Duodenal mucosa (tissue), 2 donors: ENCODE measurements at regions not wholly inside any gene's neighbourhood (a gene's known extent, or its start where the extent isn't known, plus 50 kb on each side); places are given as distances from the start of the nearest gene placed in this dataset.

Experiments used
- H3K27ac ChIP-seq: one replicate; pipeline ENCODE4 v1.7.0; 2013; ENCODE audit warnings: low read depth, low read length
- H3K27me3 ChIP-seq, 2 donors: one replicate each; pipeline ENCODE4 v1.7.0; 2013; ENCODE audit warnings: low read length in 2 of 2, control low read depth in 1 of 2; ENCODE audit not compliant: insufficient read depth in 2 of 2, control insufficient read depth in 1 of 2
- H3K36me3 ChIP-seq, 2 donors: one replicate each; pipeline ENCODE4 v1.7.0; 2013; ENCODE audit warnings: low read length in 2 of 2, control low read depth in 1 of 2; ENCODE audit not compliant: insufficient read depth in 2 of 2, control insufficient read depth in 1 of 2
- H3K4me1 ChIP-seq, 2 donors: one replicate each; pipeline ENCODE4 v1.7.0; 2013; ENCODE audit warnings: low read length in 2 of 2, control low read depth in 1 of 2; ENCODE audit not compliant: insufficient read depth in 2 of 2, control insufficient read depth in 1 of 2
- H3K4me3 ChIP-seq, 2 donors: one replicate each; pipeline ENCODE4 v1.7.0; 2013; ENCODE audit warnings: low read length in 2 of 2, low read depth in 1 of 2
- H3K9ac ChIP-seq, 2 donors: one replicate each; pipeline ENCODE4 v1.7.0; 2013; ENCODE audit warnings: low read length in 2 of 2, low read depth in 1 of 2
- H3K9me3 ChIP-seq, 2 donors: one replicate each; pipeline ENCODE4 v1.7.0; 2013; ENCODE audit warnings: low read length in 2 of 2, control low read depth in 1 of 2; ENCODE audit not compliant: control insufficient read depth in 1 of 2

GRCh38 chr10:89879121-89879520 lies 177.7 kb downstream of the KIF20B start:
- H3K36me3 ChIP-seq: no peaks in the 10 kb centered on the region
- no peaks in the 10 kb centered on the region for H3K4me1 ChIP-seq
- H3K9ac ChIP-seq: no peak overlapping the region
- no peaks in the 10 kb centered on the region for H3K27me3 ChIP-seq
- H3K27ac ChIP-seq: no peak overlapping the region
- H3K9me3 ChIP-seq: no peaks in the 10 kb centered on the region
- no peak overlapping the region for H3K4me3 ChIP-seq

GRCh38 chr10:89887406-89887805 lies 186.0 kb downstream of the KIF20B start:
- peak overlapping the region; percentile 7 for H3K27ac ChIP-seq
- H3K9ac ChIP-seq: no peak overlapping the region
- H3K4me1 ChIP-seq: no peaks in the 10 kb centered on the region
- no peaks in the 10 kb centered on the region for H3K36me3 ChIP-seq
- H3K9me3 ChIP-seq: no peaks in the 10 kb centered on the region
- H3K27me3 ChIP-seq: no peaks in the 10 kb centered on the region
- no peak overlapping the region for H3K4me3 ChIP-seq

GRCh38 chr10:89887830-89888229 lies 186.4 kb downstream of the KIF20B start:
- Histone ChIP-seq H3K27ac (peak overlapping the region; percentile 7), H3K4me1 (no peaks in the 10 kb centered on the region), H3K9ac (no peak overlapping the region), H3K36me3 (no peaks in the 10 kb centered on the region), H3K9me3 (no peaks in the 10 kb centered on the region), H3K27me3 (no peaks in the 10 kb centered on the region), H3K4me3 (no peak overlapping the region)

GRCh38 chr10:89888321-89889070 lies 187.1 kb downstream of the KIF20B start:
- H3K4me3 ChIP-seq: no peak overlapping the region
- no peak overlapping the region for H3K27ac ChIP-seq
- H3K36me3 ChIP-seq: no peaks in the 10 kb centered on the region
- no peak overlapping the region for H3K9ac ChIP-seq
- no peaks in the 10 kb centered on the region for H3K9me3 ChIP-seq
- H3K4me1 ChIP-seq: no peaks in the 10 kb centered on the region
- H3K27me3 ChIP-seq: no peaks in the 10 kb centered on the region

- no peak overlapping the region for H3K9ac ChIP-seq
- no peak overlapping the region for H3K4me3 ChIP-seq
- no peaks in the 10 kb centered on the region for H3K36me3 ChIP-seq
- no peaks in the 10 kb centered on the region for H3K9me3 ChIP-seq
- no peaks in the 10 kb centered on the region for H3K4me1 ChIP-seq
- no peaks in the 10 kb centered on the region for H3K27me3 ChIP-seq
- H3K27ac ChIP-seq: no peak overlapping the region
These were observed 188.2 kb downstream of the KIF20B start for GRCh38 chr10:89889606-89890005.

GRCh38 chr10:89891006-89891535 lies 189.7 kb downstream of the KIF20B start:
- Histone ChIP-seq H3K9me3 (no peaks in the 10 kb centered on the region), H3K36me3 (no peaks in the 10 kb centered on the region), H3K4me3 (no peak overlapping the region), H3K27me3 (no peaks in the 10 kb centered on the region), H3K27ac (no peak overlapping the region), H3K9ac (no peak overlapping the region), H3K4me1 (no peaks in the 10 kb centered on the region)

GRCh38 chr10:89894051-89894450 lies 192.7 kb downstream of the KIF20B start:
- H3K4me1 ChIP-seq: no peaks in the 10 kb centered on the region
- no peaks in the 10 kb centered on the region for H3K9me3 ChIP-seq

GRCh38 chr10:89900554-89900953 lies 199.2 kb downstream of the KIF20B start:
- Histone ChIP-seq H3K4me3 (no peak overlapping the region), H3K27ac (no peak overlapping the region), H3K36me3 (no peaks in the 10 kb centered on the region), H3K9me3 (no peaks in the 10 kb centered on the region), H3K9ac (no peak overlapping the region), H3K4me1 (no peaks in the 10 kb centered on the region), H3K27me3 (no peaks in the 10 kb centered on the region)

More at GRCh38 chr10:89894051-89894450, 192.7 kb downstream of the KIF20B start:
- Histone ChIP-seq H3K36me3 (no peaks in the 10 kb centered on the region), H3K27ac (no peak overlapping the region), H3K4me3 (no peak overlapping the region), H3K27me3 (no peaks in the 10 kb centered on the region), H3K9ac (no peak overlapping the region)

- Histone ChIP-seq H3K9me3 (no peaks in the 10 kb centered on the region), H3K36me3 (no peaks in the 10 kb centered on the region), H3K27ac (no peak overlapping the region), H3K4me1 (no peaks in the 10 kb centered on the region), H3K9ac (no peak overlapping the region), H3K4me3 (no peak overlapping the region), H3K27me3 (no peaks in the 10 kb centered on the region)
These were observed 200.5 kb downstream of the KIF20B start for GRCh38 chr10:89901895-89902294.

GRCh38 chr10:89904755-89905154 lies 203.4 kb downstream of the KIF20B start:
- no peak overlapping the region for H3K4me3 ChIP-seq
- no peaks in the 10 kb centered on the region for H3K4me1 ChIP-seq
- no peaks in the 10 kb centered on the region for H3K27me3 ChIP-seq
- no peak overlapping the region for H3K27ac ChIP-seq
- no peaks in the 10 kb centered on the region for H3K9me3 ChIP-seq
- no peak overlapping the region for H3K9ac ChIP-seq
- no peaks in the 10 kb centered on the region for H3K36me3 ChIP-seq
